ENCODE measurements at regions not wholly inside any gene's neighbourhood (a gene's known extent, or its start where the extent isn't known, plus 50 kb on each side); places are given as distances from the start of the nearest gene placed in this dataset.

DNA sequence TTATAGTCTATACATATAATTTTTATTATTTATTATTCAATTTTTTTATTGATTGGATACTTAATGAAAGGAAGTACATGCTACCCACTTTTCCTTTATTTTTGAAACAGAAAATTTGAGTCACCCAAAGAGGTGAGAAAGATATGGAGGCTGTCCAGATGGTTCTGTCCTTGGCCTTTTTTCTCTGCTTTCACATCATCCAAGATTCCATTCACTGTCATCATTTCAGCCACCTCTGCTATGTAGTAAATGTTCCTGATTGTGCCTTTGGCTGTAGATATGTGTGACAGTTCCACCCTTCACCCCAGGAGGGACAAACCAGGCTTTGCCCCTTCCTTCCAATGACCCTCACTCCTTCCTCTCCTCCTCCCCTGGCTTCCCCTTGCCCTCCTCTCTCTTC, 675.7 kb upstream of the ID2 start:
- no peak for DNase-seq
- H2AFZ ChIP-seq (ENCODE audit: insufficient read depth, low read depth, low read length, poor library complexity, severe bottlenecking) = no peak overlapping the region
- H3K27ac ChIP-seq (ENCODE audit: low read depth in 1 of 2, low read length in 2 of 2) = no peak overlapping the region
- H3K9me3 ChIP-seq (replicated peaks in 1 of 2; ENCODE audit: control insufficient read depth in 1 of 2, insufficient read depth in 1 of 2, low read length in 2 of 2) = no peaks in the 10 kb centered on the region
- H3K79me2 ChIP-seq (ENCODE audit: insufficient read depth, low read length) = no peaks in the 10 kb centered on the region
- no peaks in the 10 kb centered on the region for H3K36me3 ChIP-seq (replicated peaks in 1 of 2; ENCODE audit: control insufficient read depth in 1 of 2, insufficient read depth in 2 of 2, low read length in 2 of 2)
- Mint-ChIP-seq H3K27ac (peak overlapping the region in 3 of 7 donors; percentile 0 to 50 (median 35)), H3K4me3 (no peak overlapping the region), H3K9me3 (peaks cover 0 to 3% (median 0%) of the 10 kb centered on the region in 7 donors), H3K4me1 (peaks cover 24% of the 10 kb centered on the region), H3K36me3 (no peaks in the 10 kb centered on the region), H3K27me3 (ENCODE audit: low read depth in 3 of 3) (peaks cover 0 to 2% (median 0%) of the 10 kb centered on the region in 3 donors)
- intact Hi-C loops (cut with micrococcal nuclease) = loop anchor here in 1 of 2 donors (10.0 kb wide), 2 partner anchors 169 to 299 kb away; no protein-coding TSS in a partner anchor
- TF ChIP-seq, protein P1, sequence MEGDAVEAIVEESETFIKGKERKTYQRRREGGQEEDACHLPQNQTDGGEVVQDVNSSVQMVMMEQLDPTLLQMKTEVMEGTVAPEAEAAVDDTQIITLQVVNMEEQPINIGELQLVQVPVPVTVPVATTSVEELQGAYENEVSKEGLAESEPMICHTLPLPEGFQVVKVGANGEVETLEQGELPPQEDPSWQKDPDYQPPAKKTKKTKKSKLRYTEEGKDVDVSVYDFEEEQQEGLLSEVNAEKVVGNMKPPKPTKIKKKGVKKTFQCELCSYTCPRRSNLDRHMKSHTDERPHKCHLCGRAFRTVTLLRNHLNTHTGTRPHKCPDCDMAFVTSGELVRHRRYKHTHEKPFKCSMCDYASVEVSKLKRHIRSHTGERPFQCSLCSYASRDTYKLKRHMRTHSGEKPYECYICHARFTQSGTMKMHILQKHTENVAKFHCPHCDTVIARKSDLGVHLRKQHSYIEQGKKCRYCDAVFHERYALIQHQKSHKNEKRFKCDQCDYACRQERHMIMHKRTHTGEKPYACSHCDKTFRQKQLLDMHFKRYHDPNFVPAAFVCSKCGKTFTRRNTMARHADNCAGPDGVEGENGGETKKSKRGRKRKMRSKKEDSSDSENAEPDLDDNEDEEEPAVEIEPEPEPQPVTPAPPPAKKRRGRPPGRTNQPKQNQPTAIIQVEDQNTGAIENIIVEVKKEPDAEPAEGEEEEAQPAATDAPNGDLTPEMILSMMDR (IDR thresholded peaks at IDR 0.05) = no peak
- H3K27me3 ChIP-seq (ENCODE audit: control insufficient read depth in 2 of 2, insufficient read depth in 2 of 2, low read length in 2 of 2) = no peaks in the 10 kb centered on the region
- H3K4me2 ChIP-seq (replicated peaks; ENCODE audit: extremely low read depth, low read length, poor library complexity, severe bottlenecking) = no peak overlapping the region
- H3K4me1 ChIP-seq (ENCODE audit: control insufficient read depth in 1 of 2, insufficient read depth in 2 of 2, low read length in 2 of 2) = peaks cover 5 to 16% of the 10 kb centered on the region in 2 donors
- no peak overlapping the region for H3K9ac ChIP-seq (ENCODE audit: insufficient read depth, low read length, poor library complexity, severe bottlenecking)
- H3K4me3 ChIP-seq (replicated peaks in 1 of 3; ENCODE audit: low read depth in 2 of 3, low read length in 3 of 3) = no peak overlapping the region
- H4K20me1 ChIP-seq (ENCODE audit: insufficient read depth, low read length) = no peaks in the 10 kb centered on the region

DNA sequence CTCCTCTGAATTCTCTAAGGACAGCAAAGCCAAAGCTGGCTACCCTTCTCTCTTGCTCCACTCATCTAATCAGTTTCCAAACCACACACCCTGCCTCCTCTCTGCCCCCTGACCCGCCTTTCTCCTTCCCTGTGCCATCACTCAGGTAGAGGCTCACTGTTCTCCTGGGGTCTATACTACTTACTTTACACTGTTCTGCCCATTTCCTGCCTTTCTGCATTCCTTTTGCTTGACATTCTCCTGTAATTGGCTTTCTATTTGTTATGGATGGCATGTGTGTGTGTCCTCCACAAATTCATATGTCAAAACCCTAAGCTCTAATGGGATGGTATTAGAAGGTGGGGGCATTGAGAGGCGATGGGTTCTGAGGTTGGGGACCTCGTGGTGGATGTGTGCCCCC, 675.2 kb upstream of the ID2 start:
- Histone ChIP-seq H3K9me3 (replicated peaks in 1 of 2; ENCODE audit: control insufficient read depth in 1 of 2, insufficient read depth in 1 of 2, low read length in 2 of 2) (no peaks in the 10 kb centered on the region), H3K27me3 (ENCODE audit: control insufficient read depth in 2 of 2, insufficient read depth in 2 of 2, low read length in 2 of 2) (no peaks in the 10 kb centered on the region), H3K36me3 (replicated peaks in 1 of 2; ENCODE audit: control insufficient read depth in 1 of 2, insufficient read depth in 2 of 2, low read length in 2 of 2) (no peaks in the 10 kb centered on the region), H3K27ac (ENCODE audit: low read depth in 1 of 2, low read length in 2 of 2) (no peak overlapping the region), H3K9ac (ENCODE audit: insufficient read depth, low read length, poor library complexity, severe bottlenecking) (no peak overlapping the region), H3K4me1 (ENCODE audit: control insufficient read depth in 1 of 2, insufficient read depth in 2 of 2, low read length in 2 of 2) (peaks cover 5 to 16% of the 10 kb centered on the region in 2 donors), H3K4me3 (replicated peaks in 1 of 3; ENCODE audit: low read depth in 2 of 3, low read length in 3 of 3) (no peak overlapping the region), H3K79me2 (ENCODE audit: insufficient read depth, low read length) (no peaks in the 10 kb centered on the region), H4K20me1 (ENCODE audit: insufficient read depth, low read length) (no peaks in the 10 kb centered on the region), H2AFZ (ENCODE audit: insufficient read depth, low read depth, low read length, poor library complexity, severe bottlenecking) (no peak overlapping the region), H3K4me2 (replicated peaks; ENCODE audit: extremely low read depth, low read length, poor library complexity, severe bottlenecking) (no peak overlapping the region)
- Mint-ChIP-seq H3K4me1 (peaks cover 24% of the 10 kb centered on the region), H3K27me3 (ENCODE audit: low read depth in 3 of 3) (peaks cover 0 to 2% (median 0%) of the 10 kb centered on the region in 3 donors), H3K9me3 (peaks cover 0 to 3% (median 0%) of the 10 kb centered on the region in 7 donors), H3K4me3 (no peak overlapping the region), H3K27ac (peak overlapping the region in 4 of 7 donors; percentile 0 to 50 (median 18)), H3K36me3 (no peaks in the 10 kb centered on the region)
- intact Hi-C loops (cut with micrococcal nuclease) = loop anchor here in 1 of 2 donors (10.0 kb wide), 2 partner anchors 168 to 298 kb away; no protein-coding TSS in a partner anchor
- no peak for DNase-seq
- TF ChIP-seq, protein P1 (IDR thresholded peaks at IDR 0.05) = no peak
- WGBS (ENCODE audit: insufficient coverage) = 90% methylated on average over 1 of the region's 3 CpGs

Measured in CD14-positive monocyte (primary cell).